Activated CD4-positive, alpha-beta T cell treated with anti-CD3 and anti-CD28 coated beads for 24 hours (primary cell): ENCODE measurements at regions not wholly inside any gene's neighbourhood (a gene's known extent, or its start where the extent isn't known, plus 50 kb on each side); places are given as distances from the start of the nearest gene placed in this dataset.

ENCODE experiments used
- DNase-seq, 2 donors: peaks; one replicate each; pipeline ENCODE4 v3.0.0-alpha.2; 2020; ENCODE audit warnings: low read depth in 2 of 2

GRCh38 chr3:61311044-61311443 is 59.8 kb upstream of the FHIT start:
- no peak for DNase-seq

- no peak for DNase-seq
These were observed 64.6 kb upstream of the FHIT start for GRCh38 chr3:61315871-61316270.

DNA sequence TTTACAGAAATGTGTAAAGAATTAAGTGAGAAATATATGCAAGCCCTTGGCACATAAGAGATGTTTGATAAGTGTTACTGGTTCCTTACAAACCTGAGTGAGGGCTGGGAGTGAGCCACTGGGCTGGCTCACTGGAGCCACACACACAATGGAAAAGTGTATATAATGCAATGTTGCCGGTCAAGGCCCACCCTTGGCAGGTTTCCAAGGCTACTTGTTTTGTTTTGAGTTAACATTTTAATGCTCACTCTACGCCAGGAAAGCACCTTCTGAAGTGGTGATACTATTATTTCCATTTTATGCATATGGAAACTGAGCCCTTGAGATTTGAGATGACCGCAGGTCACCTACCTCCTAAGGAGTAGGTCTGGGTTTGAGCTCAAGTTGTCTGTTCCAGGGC is 71.8 kb upstream of the FHIT start:
- DNase-seq, result no peak

DNA sequence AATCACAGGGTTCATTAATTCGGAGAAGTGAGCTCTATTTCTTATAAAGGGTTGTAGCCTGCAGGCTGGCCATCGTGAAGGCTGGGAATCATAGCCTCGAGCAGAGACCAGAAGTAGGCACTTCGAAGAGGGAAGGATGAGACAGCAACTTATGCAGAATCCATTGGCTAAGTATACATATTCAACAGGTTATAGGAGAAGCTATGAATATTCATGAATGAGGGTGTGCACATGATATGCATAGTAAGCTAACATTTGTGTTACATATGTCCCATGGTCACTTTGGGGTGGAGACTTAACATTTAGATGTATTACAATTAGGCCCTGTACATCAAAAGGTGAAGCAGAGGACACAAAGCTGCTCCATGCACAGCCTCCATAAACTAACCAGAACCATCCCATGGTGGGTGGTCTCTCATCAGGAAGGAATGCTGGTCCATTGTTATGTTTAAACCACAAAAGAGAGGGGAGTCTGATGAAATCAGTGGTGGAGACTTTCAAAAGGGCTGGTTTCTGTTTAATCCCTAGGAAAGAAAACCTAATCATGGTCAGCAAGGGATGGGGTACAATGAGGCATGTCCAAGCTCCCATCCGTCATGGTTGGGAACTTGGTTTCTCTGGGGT is 80.8 kb upstream of the FHIT start:
- DNase-seq, result no peak

GRCh38 chr3:61333192-61333961 is 82.1 kb upstream of the FHIT start:
- DNase-seq, result no peak

DNA sequence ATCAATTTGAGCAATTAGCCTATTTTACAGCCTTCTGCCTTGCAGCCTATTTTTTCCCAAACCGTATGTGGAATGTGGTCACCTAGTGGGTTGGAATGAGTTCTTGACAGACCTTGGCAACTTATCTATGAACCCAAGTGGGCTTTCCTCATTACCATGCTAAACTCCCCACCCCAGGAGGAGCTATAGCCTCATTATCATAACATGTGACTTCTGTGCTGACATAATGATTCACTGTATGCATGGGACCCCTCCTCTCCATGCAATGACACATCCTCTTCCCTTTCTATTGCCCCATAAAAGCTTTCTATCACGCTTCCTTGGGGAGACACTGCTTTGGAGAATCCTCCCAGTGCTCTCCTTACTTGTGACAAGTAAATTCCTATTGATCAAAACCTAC is 83.5 kb upstream of the FHIT start:
- DNase-seq, result no peak

DNA sequence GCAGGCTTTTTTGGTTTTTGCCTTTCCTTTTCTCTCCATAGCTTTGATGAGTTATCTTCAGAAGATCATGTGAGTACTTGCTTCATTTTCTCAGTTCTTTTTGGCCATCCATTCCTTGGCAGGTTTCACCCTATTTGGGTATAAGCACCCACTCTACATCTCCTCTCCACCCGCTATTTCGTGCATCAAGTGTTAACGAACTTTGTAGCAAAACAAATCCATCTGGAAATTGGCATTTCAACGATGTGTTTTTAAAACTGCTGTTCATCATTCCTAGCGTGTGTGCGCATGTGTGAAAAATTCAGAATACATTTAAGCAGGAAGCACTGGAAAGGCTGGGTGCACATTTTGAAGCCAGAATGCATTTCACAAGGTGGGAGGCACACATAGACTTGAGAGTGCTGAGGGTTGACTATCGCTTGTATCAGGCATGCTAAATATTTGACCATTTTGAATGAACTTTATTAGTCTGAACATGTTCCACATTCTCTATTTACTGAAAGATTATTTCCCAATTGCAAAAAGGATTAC is 89.7 kb upstream of the FHIT start:
- no peak for DNase-seq

DNA sequence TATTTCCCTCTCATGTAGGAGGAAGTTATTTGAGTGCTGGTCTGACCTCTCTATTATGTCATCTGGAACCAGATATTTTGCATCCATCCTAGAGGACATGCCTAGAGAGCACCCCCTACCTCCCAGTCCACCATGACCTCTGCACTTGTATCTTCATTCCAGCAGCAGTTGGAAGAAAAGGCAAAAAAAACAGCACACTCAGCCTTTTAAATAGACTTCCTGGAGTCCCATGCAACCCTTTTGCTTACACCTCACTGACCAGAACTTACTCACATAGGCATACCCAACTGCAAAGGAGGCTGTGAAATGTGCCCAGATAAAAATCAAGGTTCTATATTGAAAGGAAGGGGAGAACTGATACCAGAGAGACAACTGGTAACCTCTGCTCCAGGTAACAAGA is 92.3 kb upstream of the FHIT start:
- no peak for DNase-seq

GRCh38 chr3:61345020-61345419 is 93.8 kb upstream of the FHIT start:
- DNase-seq, result no peak

DNA sequence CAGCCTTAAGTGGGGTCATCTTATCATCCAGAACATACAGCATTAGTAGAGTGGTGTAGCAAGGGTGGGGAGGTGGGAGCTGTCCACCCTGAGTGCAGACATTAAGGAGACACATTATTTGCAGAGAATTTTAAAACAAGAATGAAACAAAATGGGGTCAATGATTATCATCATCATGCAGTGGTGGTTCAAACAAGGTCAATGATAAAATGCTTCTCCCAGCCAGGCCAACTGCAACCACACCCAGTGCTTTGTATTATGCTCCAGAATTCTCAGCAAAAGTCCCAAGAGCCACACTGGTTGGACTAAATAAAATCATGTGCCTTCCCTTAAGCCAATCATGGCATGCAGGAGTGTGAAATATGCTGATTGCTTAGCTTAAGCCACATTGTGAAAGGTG is 96.7 kb upstream of the FHIT start:
- no peak for DNase-seq

DNA sequence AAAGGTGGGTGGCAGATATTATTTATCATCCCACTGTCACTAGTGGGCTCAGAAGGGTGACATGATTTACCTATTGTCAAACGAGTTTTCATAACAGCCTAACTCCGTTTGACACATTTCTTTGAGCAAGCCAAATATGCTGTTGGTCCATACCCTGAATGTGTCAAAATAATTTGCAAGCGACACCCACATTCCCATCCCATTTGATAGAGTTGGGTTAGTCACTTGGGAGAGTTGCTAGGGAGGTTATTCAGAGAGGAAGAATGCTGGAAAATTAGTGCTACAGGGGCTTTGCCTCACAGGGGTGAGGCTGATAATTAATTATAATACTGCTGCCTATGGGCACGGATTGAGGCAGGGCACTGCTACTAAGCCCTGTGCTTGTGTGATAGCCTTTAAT is 98.5 kb upstream of the FHIT start:
- DNase-seq, result no peak

GRCh38 chr3:61350782-61351309 is 99.6 kb upstream of the FHIT start:
- DNase-seq, result no peak

GRCh38 chr3:61352306-61352705 is 101.1 kb upstream of the FHIT start:
- no peak for DNase-seq

- no peak for DNase-seq
These were observed 102.1 kb upstream of the FHIT start for GRCh38 chr3:61353382-61353781.

GRCh38 chr3:61354604-61355003 is 103.4 kb upstream of the FHIT start:
- DNase-seq, result no peak

DNA sequence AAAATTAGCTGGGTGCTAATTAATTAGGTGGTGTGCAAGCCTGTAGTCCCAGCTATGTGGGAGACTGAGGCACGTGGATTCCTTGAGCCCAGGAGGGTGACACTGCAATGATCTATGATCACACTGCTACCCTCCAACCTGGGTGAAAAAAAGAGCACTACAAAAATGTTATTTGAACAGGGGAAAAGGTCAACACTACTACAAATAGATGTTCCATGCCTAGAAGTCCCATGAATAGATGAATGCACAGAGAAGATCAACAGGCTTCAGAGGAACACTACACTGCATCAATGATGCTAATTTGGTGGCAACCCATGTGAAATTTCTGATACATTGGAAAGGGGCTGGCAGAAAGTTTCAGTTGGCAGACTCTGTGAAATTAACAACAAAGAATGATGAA is 105.4 kb upstream of the FHIT start:
- no peak for DNase-seq

DNA sequence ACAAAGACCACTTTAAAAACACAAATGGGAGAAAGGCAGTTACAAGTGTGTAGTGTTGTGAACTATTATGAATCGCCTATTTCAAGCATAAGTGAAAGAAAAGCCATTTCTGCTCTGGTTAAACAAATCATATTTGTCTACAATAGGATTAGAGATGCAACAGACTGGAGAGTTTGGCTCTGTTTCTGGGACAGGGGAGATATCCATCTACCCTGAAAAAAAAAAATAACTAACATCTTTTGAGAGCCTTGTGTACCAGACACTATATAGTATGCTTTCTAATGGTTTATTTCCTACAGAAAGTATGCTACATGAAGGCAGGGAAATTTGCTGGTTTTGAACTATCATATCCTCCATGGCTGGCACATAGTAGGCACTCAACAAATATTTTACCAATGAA is 106.7 kb upstream of the FHIT start:
- DNase-seq, result no peak

DNA sequence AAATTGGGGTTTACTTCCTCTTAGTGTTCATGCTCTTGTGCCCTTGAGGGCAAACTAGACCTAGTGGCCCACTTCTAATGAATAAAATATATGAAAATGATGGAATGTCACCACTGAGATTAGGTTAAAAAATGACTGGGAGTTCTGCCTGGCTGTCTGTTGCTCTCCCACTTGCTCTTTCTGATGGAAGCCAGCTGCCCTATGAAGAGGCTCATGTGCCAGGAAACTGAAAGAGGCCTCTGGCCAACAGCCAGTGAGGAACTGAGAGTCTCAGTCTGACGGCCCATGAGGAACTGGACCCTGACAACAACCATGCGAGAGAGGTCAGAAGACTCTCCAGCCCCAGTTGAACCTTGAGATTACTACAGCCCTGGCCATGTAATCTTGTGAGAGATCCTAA is 107.1 kb upstream of the FHIT start:
- no peak for DNase-seq

DNA sequence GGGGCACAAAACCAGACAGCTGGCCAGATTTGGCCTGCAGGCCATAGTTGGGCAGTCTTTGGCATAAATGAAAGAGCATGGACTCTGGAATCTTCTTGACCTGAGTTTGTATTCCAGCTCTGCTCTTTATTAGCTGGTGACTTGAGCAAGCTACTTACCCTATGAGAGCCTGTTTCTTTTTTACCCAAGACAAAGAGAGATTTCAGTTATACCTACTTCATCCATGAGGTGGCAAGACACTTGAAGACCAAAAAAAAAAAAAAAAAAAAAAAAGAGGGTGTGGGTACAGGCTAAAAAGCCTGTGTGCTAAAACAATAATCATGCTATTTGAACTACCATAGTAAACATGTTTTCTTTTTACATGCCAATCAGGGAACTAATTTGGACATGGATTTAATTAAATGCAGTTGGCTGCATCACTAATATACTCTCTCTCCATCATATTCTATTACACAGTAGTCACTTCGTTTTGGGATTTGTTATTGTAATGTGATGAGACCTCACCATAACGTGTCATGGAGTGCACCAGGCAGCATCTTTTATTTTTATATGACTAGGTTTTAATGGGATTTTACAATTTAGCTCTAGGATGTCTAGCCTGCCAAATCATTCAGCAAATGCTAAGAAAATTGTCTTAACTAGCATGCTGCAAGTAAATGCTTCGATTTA is 109.2 kb upstream of the FHIT start:
- no peak for DNase-seq

- no peak for DNase-seq
These were observed 118.4 kb upstream of the FHIT start for GRCh38 chr3:61369678-61370077.

DNA sequence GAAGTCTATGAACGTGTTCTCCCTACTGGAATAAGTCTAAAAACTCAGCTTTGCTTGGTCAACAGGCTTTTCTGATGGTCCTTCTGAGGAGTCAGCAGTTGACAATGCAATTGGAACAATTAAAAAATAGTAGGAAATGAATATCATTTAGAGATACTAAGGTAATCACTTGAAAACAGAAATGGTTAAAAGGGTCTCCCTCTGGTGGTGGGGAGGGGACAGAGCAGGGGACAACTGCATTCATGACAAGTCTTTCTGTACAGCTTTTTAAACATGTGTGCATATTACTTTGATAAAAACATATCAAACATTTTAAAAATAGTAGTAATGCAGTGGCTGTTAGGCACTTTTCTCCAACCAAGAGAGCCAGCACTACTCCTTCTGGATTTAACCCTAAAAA is 119.9 kb upstream of the FHIT start:
- no peak for DNase-seq

DNA sequence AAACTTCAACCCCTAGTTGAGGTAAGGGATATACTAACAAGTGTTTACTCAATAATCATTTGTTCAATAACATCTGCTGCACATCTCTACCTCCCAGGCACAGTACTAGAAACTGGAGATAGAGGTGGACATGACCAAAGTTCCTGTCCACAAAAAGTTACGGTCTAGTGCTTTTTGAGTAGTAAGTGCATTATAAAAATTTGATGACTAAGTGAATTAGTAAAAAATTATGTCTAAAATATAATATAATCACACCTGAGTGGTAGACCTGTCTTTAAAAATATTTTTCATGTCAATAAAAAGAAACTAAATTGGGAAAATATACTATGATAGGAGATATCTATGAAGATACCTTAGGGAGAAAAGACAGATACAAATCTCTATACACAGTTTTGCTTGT is 121.5 kb upstream of the FHIT start:
- no peak for DNase-seq

- DNase-seq, result no peak
These were observed 127.1 kb upstream of the FHIT start for GRCh38 chr3:61378311-61378710.
